GM03348 (cell line): ENCODE measurements at regions not wholly inside any gene's neighbourhood (a gene's known extent, or its start where the extent isn't known, plus 50 kb on each side); places are given as distances from the start of the nearest gene placed in this dataset.
"Not testable (repeated sequence)": the region's sequence is repeated elsewhere in the genome, so short reads cannot be mapped to it uniquely, and the experiment has no call there.

Experiments used
- DNase-seq: peaks from one replicate; pipeline ENCODE4 v3.0.0; 2012; ENCODE audit warnings: low spot score

DNA sequence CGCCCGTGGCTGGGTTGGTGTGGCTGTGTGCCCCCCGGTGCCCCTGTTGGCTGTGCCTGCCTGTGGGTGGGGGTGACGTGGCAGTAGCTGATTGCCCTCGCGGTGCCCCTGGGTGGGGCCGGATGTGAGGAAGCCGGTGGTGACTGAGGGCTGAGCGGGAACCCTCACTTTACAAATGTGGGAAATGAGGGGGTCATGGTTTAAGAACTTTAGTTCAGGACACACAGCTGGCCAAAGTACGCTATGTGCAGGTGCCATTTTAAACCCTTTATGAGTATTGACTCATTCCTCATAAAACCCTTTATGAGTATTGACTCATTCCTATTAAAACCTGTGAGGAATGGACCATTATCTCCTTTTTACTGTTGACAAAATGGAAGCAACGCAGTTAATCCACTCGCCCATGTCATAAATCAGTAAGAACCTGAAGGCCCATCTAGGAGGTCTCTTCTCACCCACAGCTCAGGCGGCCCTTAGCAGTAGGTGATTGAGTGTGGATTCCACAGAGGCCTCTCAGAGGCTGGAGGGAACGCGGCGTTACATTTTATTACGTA, 290.1 kb upstream of the COBL start:
- no peak for DNase-seq

DNA sequence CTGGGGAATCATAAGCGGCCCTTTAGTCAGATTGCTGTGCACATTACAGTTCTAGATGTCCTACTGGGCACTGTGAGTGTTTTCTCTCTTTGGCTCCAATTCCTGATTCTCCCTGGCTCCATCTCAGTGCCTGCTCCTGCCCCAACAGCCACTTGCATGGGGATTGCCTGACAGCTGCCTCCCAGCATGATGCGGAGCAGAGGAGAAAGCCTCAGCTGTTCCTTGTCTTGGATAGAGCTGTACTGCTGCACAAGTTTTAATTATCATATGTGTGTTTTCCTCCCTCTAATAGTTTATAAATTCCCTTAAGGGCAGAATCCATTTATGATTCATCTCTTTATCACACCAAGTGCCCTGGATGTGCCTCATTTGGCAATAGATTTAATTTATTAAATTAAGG, 285.8 kb upstream of the COBL start:
- no peak for DNase-seq

GRCh38 chr7:51601461-51601860, 284.9 kb upstream of the COBL start:
- no peak for DNase-seq

GRCh38 chr7:51599935-51600334, 283.3 kb upstream of the COBL start:
- not testable (repeated sequence) for DNase-seq

GRCh38 chr7:51593628-51594027, 277.0 kb upstream of the COBL start:
- no peak for DNase-seq

GRCh38 chr7:51592842-51593599, 276.4 kb upstream of the COBL start:
- DNase-seq, result no peak

GRCh38 chr7:51591223-51591622, 274.6 kb upstream of the COBL start:
- no peak for DNase-seq

GRCh38 chr7:51590746-51591145, 274.1 kb upstream of the COBL start:
- DNase-seq, result no peak

GRCh38 chr7:51589111-51589510, 272.5 kb upstream of the COBL start:
- no peak for DNase-seq

- no peak for DNase-seq
Measured at GRCh38 chr7:51587604-51588003, 271.0 kb upstream of the COBL start.

DNA sequence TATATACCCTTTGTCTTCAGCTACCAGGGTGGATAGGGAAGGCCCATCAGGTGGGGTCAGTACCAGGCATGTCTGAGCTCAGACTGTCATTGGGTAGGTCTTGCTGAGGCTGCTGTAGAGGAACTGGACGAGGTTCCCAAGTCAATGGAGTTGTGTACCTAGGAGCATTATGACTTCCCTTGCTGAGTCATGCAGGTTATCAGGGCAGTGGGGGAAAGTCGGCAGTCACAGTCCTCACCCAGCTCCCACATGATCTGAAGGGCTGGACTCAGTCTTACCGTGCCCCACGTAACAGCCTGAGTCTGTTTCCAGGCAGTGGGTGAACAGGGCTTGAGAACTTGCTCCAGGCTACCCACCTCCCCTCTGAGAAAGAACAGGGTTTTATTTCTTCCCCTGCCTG, 260.8 kb upstream of the COBL start:
- no peak for DNase-seq

GRCh38 chr7:51569581-51569980, 253.0 kb upstream of the COBL start:
- DNase-seq, result no peak

DNA sequence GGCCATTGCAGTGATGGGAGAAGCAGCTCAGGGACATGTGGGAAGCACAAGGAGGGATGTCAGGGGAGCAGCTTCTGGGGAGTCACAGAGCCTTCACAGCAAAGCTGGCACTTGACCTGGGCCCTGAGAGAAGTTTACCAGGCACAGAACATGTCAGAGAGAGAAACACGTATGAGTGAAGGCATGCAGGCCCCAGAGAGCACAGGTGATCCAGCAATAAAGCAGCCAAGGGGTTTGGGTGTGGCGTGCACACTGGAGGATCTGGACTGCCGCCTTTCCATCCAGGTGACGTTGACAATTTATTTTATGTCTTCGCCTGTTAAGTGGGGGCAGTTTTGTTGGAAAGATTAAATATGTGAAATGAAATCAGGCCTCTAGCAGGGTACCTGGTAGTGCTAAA, 252.6 kb upstream of the COBL start:
- no peak for DNase-seq

DNA sequence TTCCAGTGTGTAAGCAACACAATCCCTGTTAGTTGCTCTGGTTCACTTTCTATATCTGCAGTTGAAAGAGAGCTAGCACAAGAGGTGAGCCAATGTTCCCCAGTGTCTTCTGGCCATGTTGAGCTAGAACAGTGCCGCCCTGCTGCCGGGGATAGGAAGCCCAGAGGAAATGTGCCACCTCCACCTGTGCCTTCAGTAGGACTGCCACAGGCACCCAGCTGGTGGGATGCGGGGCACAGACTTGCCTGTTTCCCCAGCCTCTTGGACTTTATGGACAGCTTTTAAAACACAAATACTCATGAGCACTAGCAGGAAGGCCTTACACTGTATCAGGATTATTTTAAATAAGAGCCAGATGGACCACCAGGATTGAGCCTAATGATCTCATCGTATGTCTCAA, 234.5 kb upstream of the COBL start:
- DNase-seq, result no peak

- DNase-seq, result no peak
Measured at GRCh38 chr7:51545131-51545530, 228.5 kb upstream of the COBL start.

DNA sequence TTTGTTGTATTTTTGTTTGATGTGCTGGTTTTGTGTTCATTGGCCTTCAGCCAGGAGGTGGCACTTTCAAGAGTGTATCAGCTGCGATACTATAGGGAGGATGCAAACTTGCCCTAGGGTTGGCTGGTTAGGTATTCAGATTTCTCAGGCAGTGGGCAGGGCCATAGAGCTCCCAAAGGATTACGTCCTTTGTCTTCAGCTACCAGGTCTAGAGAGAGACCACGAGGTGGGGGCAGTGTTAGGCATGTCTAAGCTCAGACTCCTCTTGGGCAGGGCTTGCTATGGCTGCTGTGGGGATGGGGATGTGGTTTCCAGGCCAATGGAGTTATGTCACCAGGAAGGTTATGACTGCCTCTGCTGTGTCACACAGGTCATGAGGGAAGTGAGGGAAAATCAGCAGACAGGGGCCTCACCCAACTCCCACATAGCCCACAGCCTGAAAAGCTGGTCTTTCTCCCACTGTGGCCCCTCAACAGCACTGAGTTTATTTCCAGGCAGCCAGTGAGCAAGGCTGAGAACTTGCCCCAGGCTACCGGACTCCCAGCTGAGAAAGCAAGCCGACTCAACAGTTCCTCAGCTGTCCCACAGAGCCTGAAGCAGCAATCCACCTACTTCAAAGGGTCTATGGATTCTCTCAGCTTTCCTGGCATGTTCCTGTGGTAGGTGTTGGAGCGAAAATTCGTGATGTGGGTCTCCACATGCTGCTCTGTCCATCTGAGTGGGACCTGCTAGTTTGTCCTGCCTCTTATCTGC, 227.4 kb upstream of the COBL start:
- DNase-seq, result no peak

DNA sequence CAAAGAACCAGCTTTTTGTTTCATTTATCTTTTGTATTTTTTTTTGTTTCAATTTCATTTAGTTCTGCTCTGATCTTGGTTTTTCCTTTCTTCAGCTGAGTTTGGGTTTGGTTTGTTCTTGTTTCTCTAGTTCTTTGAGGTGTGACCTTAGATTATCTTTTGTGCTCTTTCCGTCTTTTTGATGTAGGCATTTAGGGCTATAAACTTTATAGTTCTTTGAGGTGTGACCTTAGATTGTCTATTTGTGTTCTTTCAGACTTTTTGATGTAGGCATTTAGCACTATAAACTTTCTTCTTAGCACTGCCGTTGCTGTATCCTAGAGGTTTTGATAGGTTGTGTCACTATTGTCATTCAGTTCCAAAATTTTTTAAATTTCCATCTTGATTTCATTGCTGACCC, 224.3 kb upstream of the COBL start:
- DNase-seq, result not testable (repeated sequence)

DNA sequence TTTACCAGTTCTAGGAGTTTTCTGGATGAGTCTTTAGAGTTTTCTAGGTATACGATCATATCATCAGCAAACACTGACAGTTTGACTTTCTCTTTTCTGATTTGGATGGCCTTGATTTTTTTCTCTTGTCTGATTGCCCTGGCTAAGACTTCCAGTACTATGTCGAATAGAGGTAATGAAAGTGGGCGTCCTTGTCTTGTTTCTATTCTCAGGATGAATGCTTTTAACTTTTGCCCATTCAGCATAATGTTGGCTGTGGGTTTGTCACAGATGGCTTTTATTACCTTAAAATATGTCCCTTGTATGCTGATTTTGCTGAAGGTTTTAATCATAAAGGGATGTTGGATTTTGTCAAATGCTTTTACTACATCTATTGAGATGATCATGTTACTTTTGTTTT, 223.2 kb upstream of the COBL start:
- no peak for DNase-seq

DNA sequence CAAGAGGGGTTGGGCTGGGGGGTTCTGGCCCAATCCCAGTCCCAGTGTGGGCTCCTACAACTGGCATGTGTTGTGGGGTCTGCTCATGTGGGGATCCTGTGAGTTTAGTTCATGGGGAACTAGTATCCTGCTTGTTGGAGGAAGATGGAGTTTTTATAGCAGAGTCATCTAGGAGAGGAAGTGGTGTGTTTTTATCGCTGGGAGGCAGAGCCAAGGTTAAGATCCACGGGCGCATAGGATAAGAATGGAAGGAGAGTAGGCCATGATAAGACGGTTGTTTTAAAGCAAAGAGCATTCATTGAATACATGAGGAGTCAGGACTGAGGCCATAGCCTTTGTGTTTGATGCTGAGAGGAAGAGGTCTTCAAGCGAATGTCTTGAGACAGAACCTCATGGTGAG, 211.6 kb upstream of the COBL start:
- DNase-seq, result no peak

DNA sequence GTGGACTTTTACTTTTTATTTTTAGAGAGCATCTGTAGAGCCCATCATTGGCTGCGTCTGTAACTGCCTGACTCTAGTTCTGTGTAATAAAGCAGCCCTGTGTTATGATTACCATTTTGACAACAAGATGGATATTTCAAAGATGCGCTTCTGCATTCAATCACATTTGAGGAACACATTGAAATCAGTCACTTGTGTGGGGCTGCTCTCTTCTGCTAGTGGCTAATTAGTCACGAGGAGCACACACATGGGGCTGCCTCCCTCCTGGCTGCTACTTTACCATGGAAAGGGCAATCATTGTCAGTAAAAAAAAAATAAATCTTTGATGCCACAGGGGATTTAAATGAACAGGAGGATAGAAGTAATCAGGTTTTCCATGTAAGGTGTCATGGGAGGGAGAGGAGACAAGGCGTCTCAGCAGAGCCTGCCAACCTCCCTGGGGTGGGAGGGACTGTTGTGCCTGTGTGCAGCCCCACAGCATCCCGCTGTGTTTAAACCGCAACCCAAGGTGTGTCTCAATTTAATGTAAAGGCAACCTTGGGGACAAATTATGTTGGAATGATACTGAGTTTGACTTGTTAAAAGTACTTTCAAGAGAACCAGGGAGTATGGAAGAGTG, 205.2 kb upstream of the COBL start:
- DNase-seq, result no peak

DNA sequence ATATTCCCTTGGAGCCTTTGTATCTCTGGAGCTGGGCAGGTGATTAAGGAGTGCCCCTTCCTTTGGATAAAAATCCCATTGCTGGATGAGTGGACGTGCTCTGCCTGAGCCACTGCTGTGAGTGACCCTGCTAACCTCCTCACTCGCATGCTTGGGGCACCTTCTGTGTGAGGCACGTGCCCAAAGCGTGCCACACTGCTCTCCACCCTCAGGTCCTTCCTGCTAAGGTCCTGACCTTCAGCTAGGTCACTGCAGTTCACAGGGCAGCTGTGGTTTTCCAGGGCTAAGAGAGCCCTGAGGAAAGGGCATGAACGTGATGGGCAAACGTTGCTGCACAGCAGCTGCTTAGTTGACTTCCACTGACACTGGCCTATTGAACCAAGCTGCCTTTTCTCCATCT, 204.4 kb upstream of the COBL start:
- DNase-seq, result no peak

DNA sequence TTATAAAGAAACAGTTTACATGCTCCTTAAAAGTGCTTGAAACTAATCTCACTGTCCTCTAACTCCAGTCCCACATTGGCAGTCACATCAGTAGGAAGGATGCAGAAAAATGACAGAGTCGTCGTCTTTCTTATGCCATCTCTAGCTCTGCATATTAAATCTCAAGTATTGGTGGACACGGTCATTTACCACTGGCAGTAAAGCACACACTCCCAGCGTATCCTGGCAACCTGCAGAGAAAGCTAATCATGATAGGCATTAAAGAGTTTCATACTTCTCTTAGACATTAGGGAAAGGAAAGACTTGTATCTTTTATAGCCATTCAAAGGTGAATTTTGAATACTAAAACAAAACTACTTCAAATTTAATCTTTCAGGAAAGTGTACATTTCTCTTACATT, 202.0 kb upstream of the COBL start:
- no peak for DNase-seq

DNA sequence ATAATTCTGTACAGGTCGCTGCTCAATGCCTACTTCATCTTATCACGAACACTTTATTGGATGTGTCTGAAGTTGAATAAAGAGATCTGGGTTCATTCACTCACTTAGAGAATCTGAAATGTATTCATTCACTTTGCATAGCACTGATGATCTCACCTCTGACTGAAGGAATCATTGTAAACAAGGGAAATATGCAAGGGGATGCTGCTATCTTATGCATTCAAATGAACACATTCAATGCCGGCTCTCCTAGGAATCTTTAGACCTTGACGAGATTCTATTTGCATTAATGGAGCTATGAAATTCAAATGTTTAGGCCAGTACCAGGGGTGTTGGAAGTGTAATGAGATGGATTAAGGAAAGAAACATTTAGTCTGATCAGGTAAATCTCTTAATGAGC, 200.6 kb upstream of the COBL start:
- DNase-seq, result no peak
